ENCODE measurements at regions not wholly inside any gene's neighbourhood (a gene's known extent, or its start where the extent isn't known, plus 50 kb on each side); places are given as distances from the start of the nearest gene placed in this dataset.

GRCh38 chr11:97611345-97611744 lies 1221.5 kb downstream of the JRKL start:
- Histone ChIP-seq H3K27me3 (ENCODE audit: control insufficient read depth, low read length) (no peaks in the 10 kb centered on the region), H3K4me1 (ENCODE audit: control insufficient read depth, low read length) (no peaks in the 10 kb centered on the region), H3K4me3 (ENCODE audit: low read length) (no peak overlapping the region), H3K36me3 (ENCODE audit: control insufficient read depth, low read length) (no peaks in the 10 kb centered on the region), H3K4me2 (ENCODE audit: low read length) (no peak overlapping the region), H3K9me3 (ENCODE audit: control insufficient read depth, insufficient read depth, low read length) (no peaks in the 10 kb centered on the region; the same call in 1 of the 2 replicates), H3K9me2 (replicated peaks; ENCODE audit: control insufficient read depth, low read length) (no peaks in the 10 kb centered on the region), H3K27ac (ENCODE audit: low read depth, low read length) (no peak overlapping the region), H4K20me1 (ENCODE audit: control insufficient read depth, insufficient read depth, low read depth, low read length) (no peaks in the 10 kb centered on the region), H3K79me2 (ENCODE audit: control insufficient read depth, low read length) (no peaks in the 10 kb centered on the region), H3F3A (ENCODE audit: control insufficient read depth, insufficient read depth) (no peaks in the 10 kb centered on the region)
- TF ChIP-seq CTCF (IDR thresholded peaks at IDR 0.05; ENCODE audit: low read depth, low read length, poor library complexity, severe bottlenecking), result no peak

- Histone ChIP-seq H3K4me2 (ENCODE audit: low read length) (no peak overlapping the region), H3K9me2 (replicated peaks; ENCODE audit: control insufficient read depth, low read length) (no peaks in the 10 kb centered on the region), H4K20me1 (ENCODE audit: control insufficient read depth, insufficient read depth, low read depth, low read length) (no peaks in the 10 kb centered on the region), H3F3A (ENCODE audit: control insufficient read depth, insufficient read depth) (no peaks in the 10 kb centered on the region), H3K27ac (ENCODE audit: low read depth, low read length) (no peak overlapping the region), H3K4me3 (ENCODE audit: low read length) (no peak overlapping the region), H3K9me3 (ENCODE audit: control insufficient read depth, insufficient read depth, low read length) (no peaks in the 10 kb centered on the region; the same call in 1 of the 2 replicates), H3K4me1 (ENCODE audit: control insufficient read depth, low read length) (no peaks in the 10 kb centered on the region), H3K27me3 (ENCODE audit: control insufficient read depth, low read length) (no peaks in the 10 kb centered on the region), H3K36me3 (ENCODE audit: control insufficient read depth, low read length) (no peaks in the 10 kb centered on the region), H3K79me2 (ENCODE audit: control insufficient read depth, low read length) (no peaks in the 10 kb centered on the region)
- no peak for TF ChIP-seq EZH2phosphoT487 (IDR thresholded peaks at IDR 0.05; ENCODE audit: borderline replicate concordance, low read length)
- no peak for TF ChIP-seq CTCF (IDR thresholded peaks at IDR 0.05; ENCODE audit: low read depth, low read length, poor library complexity, severe bottlenecking)
Observed at GRCh38 chr11:97614606-97615005, 1224.8 kb downstream of the JRKL start.

- Histone ChIP-seq H3K4me2 (ENCODE audit: low read length) (no peak overlapping the region), H3K4me1 (ENCODE audit: control insufficient read depth, low read length) (no peaks in the 10 kb centered on the region), H4K20me1 (ENCODE audit: control insufficient read depth, insufficient read depth, low read depth, low read length) (no peaks in the 10 kb centered on the region), H3F3A (ENCODE audit: control insufficient read depth, insufficient read depth) (no peaks in the 10 kb centered on the region), H3K79me2 (ENCODE audit: control insufficient read depth, low read length) (no peaks in the 10 kb centered on the region), H3K36me3 (ENCODE audit: control insufficient read depth, low read length) (no peaks in the 10 kb centered on the region), H3K27me3 (ENCODE audit: control insufficient read depth, low read length) (no peaks in the 10 kb centered on the region), H3K4me3 (ENCODE audit: low read length) (no peak overlapping the region), H3K27ac (ENCODE audit: low read depth, low read length) (no peak overlapping the region), H3K9me3 (ENCODE audit: control insufficient read depth, insufficient read depth, low read length) (no peaks in the 10 kb centered on the region; the same call in 1 of the 2 replicates), H3K9me2 (replicated peaks; ENCODE audit: control insufficient read depth, low read length) (no peaks in the 10 kb centered on the region)
- TF ChIP-seq EZH2phosphoT487 (IDR thresholded peaks at IDR 0.05; ENCODE audit: borderline replicate concordance, low read length) (no peak), CTCF (IDR thresholded peaks at IDR 0.05; ENCODE audit: low read depth, low read length, poor library complexity, severe bottlenecking) (no peak)
Observed at GRCh38 chr11:97615546-97615945, 1225.7 kb downstream of the JRKL start.

GRCh38 chr11:97617031-97617430 lies 1227.2 kb downstream of the JRKL start:
- Histone ChIP-seq H3F3A (ENCODE audit: control insufficient read depth, insufficient read depth) (no peaks in the 10 kb centered on the region), H3K9me3 (ENCODE audit: control insufficient read depth, insufficient read depth, low read length) (no peaks in the 10 kb centered on the region; the same call in 1 of the 2 replicates), H3K27ac (ENCODE audit: low read depth, low read length) (no peak overlapping the region), H3K9me2 (replicated peaks; ENCODE audit: control insufficient read depth, low read length) (no peaks in the 10 kb centered on the region), H3K79me2 (ENCODE audit: control insufficient read depth, low read length) (no peaks in the 10 kb centered on the region), H3K4me1 (ENCODE audit: control insufficient read depth, low read length) (no peaks in the 10 kb centered on the region), H3K36me3 (ENCODE audit: control insufficient read depth, low read length) (no peaks in the 10 kb centered on the region), H3K27me3 (ENCODE audit: control insufficient read depth, low read length) (no peaks in the 10 kb centered on the region), H3K4me3 (ENCODE audit: low read length) (no peak overlapping the region), H3K4me2 (ENCODE audit: low read length) (no peak overlapping the region), H4K20me1 (ENCODE audit: control insufficient read depth, insufficient read depth, low read depth, low read length) (no peaks in the 10 kb centered on the region)
- no peak for TF ChIP-seq CTCF (IDR thresholded peaks at IDR 0.05; ENCODE audit: low read depth, low read length, poor library complexity, severe bottlenecking)
- no peak for TF ChIP-seq EZH2phosphoT487 (IDR thresholded peaks at IDR 0.05; ENCODE audit: borderline replicate concordance, low read length)
